ENCODE measurements at regions not wholly inside any gene's neighbourhood (a gene's known extent, or its start where the extent isn't known, plus 50 kb on each side); places are given as distances from the start of the nearest gene placed in this dataset.

- TF ChIP-seq, protein P1, sequence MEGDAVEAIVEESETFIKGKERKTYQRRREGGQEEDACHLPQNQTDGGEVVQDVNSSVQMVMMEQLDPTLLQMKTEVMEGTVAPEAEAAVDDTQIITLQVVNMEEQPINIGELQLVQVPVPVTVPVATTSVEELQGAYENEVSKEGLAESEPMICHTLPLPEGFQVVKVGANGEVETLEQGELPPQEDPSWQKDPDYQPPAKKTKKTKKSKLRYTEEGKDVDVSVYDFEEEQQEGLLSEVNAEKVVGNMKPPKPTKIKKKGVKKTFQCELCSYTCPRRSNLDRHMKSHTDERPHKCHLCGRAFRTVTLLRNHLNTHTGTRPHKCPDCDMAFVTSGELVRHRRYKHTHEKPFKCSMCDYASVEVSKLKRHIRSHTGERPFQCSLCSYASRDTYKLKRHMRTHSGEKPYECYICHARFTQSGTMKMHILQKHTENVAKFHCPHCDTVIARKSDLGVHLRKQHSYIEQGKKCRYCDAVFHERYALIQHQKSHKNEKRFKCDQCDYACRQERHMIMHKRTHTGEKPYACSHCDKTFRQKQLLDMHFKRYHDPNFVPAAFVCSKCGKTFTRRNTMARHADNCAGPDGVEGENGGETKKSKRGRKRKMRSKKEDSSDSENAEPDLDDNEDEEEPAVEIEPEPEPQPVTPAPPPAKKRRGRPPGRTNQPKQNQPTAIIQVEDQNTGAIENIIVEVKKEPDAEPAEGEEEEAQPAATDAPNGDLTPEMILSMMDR (IDR thresholded peaks at IDR 0.05) = no peak
- no peak for TF ChIP-seq POLR2A (IDR thresholded peaks at IDR 0.05)
Observed at GRCh38 chr4:188455062-188455752, 316.0 kb downstream of the TRIML1 start.
